ENCODE measurements at regions not wholly inside any gene's neighbourhood (a gene's known extent, or its start where the extent isn't known, plus 50 kb on each side); places are given as distances from the start of the nearest gene placed in this dataset.

DNA sequence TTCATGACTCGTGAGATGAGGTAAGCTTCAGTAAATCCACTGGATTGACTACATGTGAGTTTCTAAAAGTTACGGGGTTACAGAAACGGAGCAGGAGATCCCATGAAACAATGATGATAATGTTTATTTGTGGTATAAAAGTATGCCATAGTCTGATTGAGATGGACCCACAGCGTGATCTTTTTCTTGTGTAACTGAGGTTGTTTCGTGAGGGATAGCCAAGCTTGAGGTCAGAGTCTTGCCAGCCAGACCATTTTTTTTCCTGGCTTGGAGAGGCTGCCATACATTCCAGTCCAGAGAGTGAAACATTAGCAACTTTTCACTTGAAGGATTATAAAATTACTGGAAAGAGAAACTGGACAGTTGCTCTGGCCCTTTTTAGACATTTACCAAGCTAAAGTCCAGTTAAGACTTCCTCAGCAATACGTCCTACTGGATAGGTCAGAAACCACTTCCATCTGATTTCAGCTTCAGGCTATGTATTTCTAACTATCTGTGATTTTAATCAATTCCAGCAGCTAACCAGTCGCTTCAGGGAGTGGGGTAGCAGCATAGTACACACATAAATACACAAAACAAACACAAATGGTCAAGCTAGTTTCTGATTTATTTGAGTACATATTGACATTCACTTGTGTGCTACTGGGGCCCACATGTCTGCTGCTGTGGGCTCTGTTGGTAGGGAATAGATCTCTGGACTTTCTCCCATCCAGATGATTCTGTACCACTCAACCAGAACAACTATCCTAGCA lies 194.6 kb downstream of the POSTN start:
- TF ChIP-seq TEAD4 (IDR thresholded peaks at IDR 0.05) (no peak), FOXM1 (IDR thresholded peaks at IDR 0.05; ENCODE audit: borderline replicate concordance, low read depth) (no peak), NFIC (IDR thresholded peaks at IDR 0.05) (no peak)
- TF ChIP-seq, protein P1, sequence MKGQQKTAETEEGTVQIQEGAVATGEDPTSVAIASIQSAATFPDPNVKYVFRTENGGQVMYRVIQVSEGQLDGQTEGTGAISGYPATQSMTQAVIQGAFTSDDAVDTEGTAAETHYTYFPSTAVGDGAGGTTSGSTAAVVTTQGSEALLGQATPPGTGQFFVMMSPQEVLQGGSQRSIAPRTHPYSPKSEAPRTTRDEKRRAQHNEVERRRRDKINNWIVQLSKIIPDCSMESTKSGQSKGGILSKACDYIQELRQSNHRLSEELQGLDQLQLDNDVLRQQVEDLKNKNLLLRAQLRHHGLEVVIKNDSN (IDR thresholded peaks at IDR 0.05) = no peak

Measured in Ishikawa (cell line).